Stimulated activated naive B cell treated with anti-CD40 and anti-IgM and Interleukin-4, amounts not matched to agents 10 μg/mL and 1 μg/mL and 100 μg/mL, for 72 hours (primary cell): ENCODE measurements at regions not wholly inside any gene's neighbourhood (a gene's known extent, or its start where the extent isn't known, plus 50 kb on each side); places are given as distances from the start of the nearest gene placed in this dataset.
"Not testable (repeated sequence)": the region's sequence is repeated elsewhere in the genome, so short reads cannot be mapped to it uniquely, and the experiment has no call there.

Source experiments
- ATAC-seq, 2 donors: fragments of 150-1000 bp; cut with Tn5 transposase; replicated peaks; 2 replicates each; pipeline ENCODE4 v1.10.0; 2021; ENCODE audit warnings: moderate library complexity in 1 of 2
- DNase-seq: peaks from one replicate; pipeline ENCODE4 v3.0.0; 2021
- H3K27ac Mint-ChIP-seq: one replicate; pipeline ENCODE4 v1.8.0; 2022; ENCODE audit warnings: mild to moderate bottlenecking, mixed read lengths
- H3K27me3 Mint-ChIP-seq, 2 donors: one replicate each; pipeline ENCODE4 v1.8.0; 2022; ENCODE audit warnings: mixed read lengths in 2 of 2
- H3K36me3 Mint-ChIP-seq, 2 donors: one replicate each; pipeline ENCODE4 v1.8.0; 2022; ENCODE audit warnings: mixed read lengths in 2 of 2, mild to moderate bottlenecking in 1 of 2
- H3K4me1 Mint-ChIP-seq, 2 donors: one replicate each; pipeline ENCODE4 v1.8.0; 2022; ENCODE audit warnings: mixed read lengths in 2 of 2, mild to moderate bottlenecking in 1 of 2
- H3K4me3 Mint-ChIP-seq, 2 donors: one replicate each; pipeline ENCODE4 v1.8.0; 2022; ENCODE audit warnings: mild to moderate bottlenecking in 2 of 2, mixed read lengths in 2 of 2, moderate library complexity in 1 of 2
- H3K9me3 Mint-ChIP-seq, 2 donors: one replicate each; pipeline ENCODE4 v1.8.0; 2022; ENCODE audit warnings: mixed read lengths in 2 of 2, mild to moderate bottlenecking in 1 of 2

- no peaks in the 10 kb centered on the region for H3K27me3 Mint-ChIP-seq
- H3K9me3 Mint-ChIP-seq = peaks cover 18 to 22% of the 10 kb centered on the region in 2 donors
- no peaks in the 10 kb centered on the region for H3K4me1 Mint-ChIP-seq
- no peak overlapping the region for H3K27ac Mint-ChIP-seq
- H3K36me3 Mint-ChIP-seq = no peaks in the 10 kb centered on the region
- DNase-seq (no peak), ATAC-seq (no peak)
- H3K4me3 Mint-ChIP-seq = no peak overlapping the region
These were observed 619.8 kb downstream of the HINT1 start for GRCh38 chr5:130545291-130545690.

- H3K4me3 Mint-ChIP-seq = no peak overlapping the region
- DNase-seq (no peak), ATAC-seq (peak; percentile 25 to 43)
- H3K4me1 Mint-ChIP-seq = no peaks in the 10 kb centered on the region
- no peaks in the 10 kb centered on the region for H3K36me3 Mint-ChIP-seq
- peaks cover 7 to 16% of the 10 kb centered on the region in 2 donors for H3K9me3 Mint-ChIP-seq
- no peak overlapping the region for H3K27ac Mint-ChIP-seq
- H3K27me3 Mint-ChIP-seq = no peaks in the 10 kb centered on the region
These were observed 623.3 kb downstream of the HINT1 start for GRCh38 chr5:130541617-130542221.

- H3K9me3 Mint-ChIP-seq = peaks cover 3 to 7% of the 10 kb centered on the region in 2 donors
- H3K4me1 Mint-ChIP-seq = no peaks in the 10 kb centered on the region
- no peak for ATAC-seq
- H3K27ac Mint-ChIP-seq = no peak overlapping the region
- H3K27me3 Mint-ChIP-seq = no peaks in the 10 kb centered on the region
- no peak for DNase-seq
- no peak overlapping the region for H3K4me3 Mint-ChIP-seq
- H3K36me3 Mint-ChIP-seq = no peaks in the 10 kb centered on the region
These were observed 628.4 kb downstream of the HINT1 start for GRCh38 chr5:130536691-130537090.

- Mint-ChIP-seq H3K36me3 (no peaks in the 10 kb centered on the region), H3K4me3 (no peak overlapping the region), H3K4me1 (no peaks in the 10 kb centered on the region), H3K27ac (no peak overlapping the region), H3K9me3 (peaks cover 0 to 7% of the 10 kb centered on the region in 2 donors), H3K27me3 (no peaks in the 10 kb centered on the region)
- DNase-seq (no peak), ATAC-seq (no peak)
These were observed 628.5 kb downstream of the CHSY3 start for GRCh38 chr5:130532786-130533185.

- Mint-ChIP-seq H3K27ac (no peak overlapping the region), H3K27me3 (no peaks in the 10 kb centered on the region), H3K36me3 (no peaks in the 10 kb centered on the region), H3K4me3 (no peak overlapping the region), H3K9me3 (peaks cover 0 to 4% of the 10 kb centered on the region in 2 donors), H3K4me1 (no peaks in the 10 kb centered on the region)
- no peak for DNase-seq
- ATAC-seq = no peak
These were observed 625.5 kb downstream of the CHSY3 start for GRCh38 chr5:130529511-130530485.

GRCh38 chr5:130529111-130529510 is 624.8 kb downstream of the CHSY3 start:
- Mint-ChIP-seq H3K4me1 (no peaks in the 10 kb centered on the region), H3K36me3 (no peaks in the 10 kb centered on the region), H3K27ac (no peak overlapping the region), H3K4me3 (no peak overlapping the region), H3K9me3 (peaks cover 0 to 4% of the 10 kb centered on the region in 2 donors), H3K27me3 (no peaks in the 10 kb centered on the region)
- DNase-seq (no peak), ATAC-seq (no peak)

GRCh38 chr5:130528474-130528873 is 624.2 kb downstream of the CHSY3 start:
- peaks cover 0 to 4% of the 10 kb centered on the region in 2 donors for H3K9me3 Mint-ChIP-seq
- DNase-seq (no peak), ATAC-seq (no peak)
- no peaks in the 10 kb centered on the region for H3K4me1 Mint-ChIP-seq
- no peaks in the 10 kb centered on the region for H3K36me3 Mint-ChIP-seq
- no peaks in the 10 kb centered on the region for H3K27me3 Mint-ChIP-seq
- H3K4me3 Mint-ChIP-seq = no peak overlapping the region
- no peak overlapping the region for H3K27ac Mint-ChIP-seq

GRCh38 chr5:130526708-130527107 is 622.4 kb downstream of the CHSY3 start:
- Mint-ChIP-seq H3K9me3 (peaks cover 0 to 6% of the 10 kb centered on the region in 2 donors), H3K27me3 (no peaks in the 10 kb centered on the region), H3K4me3 (no peak overlapping the region), H3K4me1 (no peaks in the 10 kb centered on the region), H3K36me3 (no peaks in the 10 kb centered on the region), H3K27ac (no peak overlapping the region)
- DNase-seq (no peak), ATAC-seq (no peak)

- Mint-ChIP-seq H3K27me3 (peaks cover 0 to 4% of the 10 kb centered on the region in 2 donors), H3K27ac (no peak overlapping the region), H3K9me3 (peaks cover 11% of the 10 kb centered on the region in 2 donors), H3K4me3 (no peak overlapping the region), H3K4me1 (no peaks in the 10 kb centered on the region), H3K36me3 (peaks cover 0 to 2% of the 10 kb centered on the region in 2 donors)
- ATAC-seq (no peak), DNase-seq (no peak)
These were observed 615.9 kb downstream of the CHSY3 start for GRCh38 chr5:130520211-130520610.

GRCh38 chr5:130514984-130515690 is 610.9 kb downstream of the CHSY3 start:
- no peak overlapping the region for H3K4me3 Mint-ChIP-seq
- no peaks in the 10 kb centered on the region for H3K27me3 Mint-ChIP-seq
- H3K4me1 Mint-ChIP-seq = no peaks in the 10 kb centered on the region
- ATAC-seq (no peak), DNase-seq (no peak)
- no peak overlapping the region for H3K27ac Mint-ChIP-seq
- peaks cover 6 to 11% of the 10 kb centered on the region in 2 donors for H3K9me3 Mint-ChIP-seq
- H3K36me3 Mint-ChIP-seq = peaks cover 0 to 2% of the 10 kb centered on the region in 2 donors

GRCh38 chr5:130502702-130503101 is 598.4 kb downstream of the CHSY3 start:
- ATAC-seq (no peak), DNase-seq (no peak)
- peaks cover 0 to 6% of the 10 kb centered on the region in 2 donors for H3K9me3 Mint-ChIP-seq
- no peak overlapping the region for H3K4me3 Mint-ChIP-seq
- H3K36me3 Mint-ChIP-seq = no peaks in the 10 kb centered on the region
- H3K27ac Mint-ChIP-seq = no peak overlapping the region
- no peaks in the 10 kb centered on the region for H3K4me1 Mint-ChIP-seq
- no peaks in the 10 kb centered on the region for H3K27me3 Mint-ChIP-seq

GRCh38 chr5:130501151-130501865 is 597.0 kb downstream of the CHSY3 start:
- H3K27ac Mint-ChIP-seq = no peak overlapping the region

GRCh38 chr5:130500495-130500894 is 596.2 kb downstream of the CHSY3 start:
- not testable (repeated sequence) for H3K4me1 Mint-ChIP-seq, DNase-seq, H3K4me3 Mint-ChIP-seq, H3K27ac Mint-ChIP-seq, ATAC-seq, H3K36me3 Mint-ChIP-seq, H3K27me3 Mint-ChIP-seq, H3K9me3 Mint-ChIP-seq

More at GRCh38 chr5:130501151-130501865, 597.0 kb downstream of the CHSY3 start:
- DNase-seq (no peak), ATAC-seq (no peak)
- no peaks in the 10 kb centered on the region for H3K27me3 Mint-ChIP-seq
- H3K36me3 Mint-ChIP-seq = no peaks in the 10 kb centered on the region
- no peaks in the 10 kb centered on the region for H3K4me1 Mint-ChIP-seq
- peaks cover 0 to 6% of the 10 kb centered on the region in 2 donors for H3K9me3 Mint-ChIP-seq
- no peak overlapping the region for H3K4me3 Mint-ChIP-seq

- no peaks in the 10 kb centered on the region for H3K27me3 Mint-ChIP-seq
- no peak overlapping the region for H3K4me3 Mint-ChIP-seq
- no peaks in the 10 kb centered on the region for H3K4me1 Mint-ChIP-seq
- peaks cover 7 to 9% of the 10 kb centered on the region in 2 donors for H3K9me3 Mint-ChIP-seq
- H3K36me3 Mint-ChIP-seq = no peaks in the 10 kb centered on the region
- H3K27ac Mint-ChIP-seq = no peak overlapping the region
- no peak for ATAC-seq
- DNase-seq = no peak
These were observed 592.0 kb downstream of the CHSY3 start for GRCh38 chr5:130496215-130496614.
